Neural cell (in vitro differentiated cells): ENCODE measurements at regions not wholly inside any gene's neighbourhood (a gene's known extent, or its start where the extent isn't known, plus 50 kb on each side); places are given as distances from the start of the nearest gene placed in this dataset.

ENCODE experiments used
- H2AFZ ChIP-seq: fragments of 200-600, 300-800 bp; sonication (generic), shearing (Covaris generic); 2 replicates; pipeline ENCODE4 v1.6.0; 2014; ENCODE audit warnings: low read depth, mild to moderate bottlenecking, antibody characterized with exemption, low read length, moderate library complexity
- H3F3A ChIP-seq: fragments of 200-600 bp; shearing (Covaris generic); 2 replicates; pipeline ENCODE4 v1.6.1; 2016; ENCODE audit warnings: mild to moderate bottlenecking, moderate library complexity, mixed read lengths, antibody characterized with exemption, low read length; ENCODE audit not compliant: insufficient read depth, poor library complexity, severe bottlenecking
- H3K27ac ChIP-seq: fragments of 200-600, 300-800 bp; sonication (generic), shearing (Covaris generic); 2 replicates; pipeline ENCODE4 v1.5.1; 2014; ENCODE audit warnings: mild to moderate bottlenecking, low read length, moderate library complexity
- H3K27me3 ChIP-seq: fragments of 300-800, 200-600 bp; sonication (generic), shearing (Covaris generic); 2 replicates; pipeline ENCODE4 v1.6.0; 2014; ENCODE audit warnings: mild to moderate bottlenecking, low read depth, low read length, moderate library complexity; ENCODE audit not compliant: insufficient read depth
- H3K36me3 ChIP-seq: fragments of 300-800, 200-600 bp; sonication (generic), shearing (Covaris generic); 2 replicates; pipeline ENCODE4 v1.5.1; 2014; ENCODE audit warnings: mild to moderate bottlenecking, antibody characterized with exemption, low read length, moderate library complexity; ENCODE audit not compliant: insufficient read depth
- H3K4me2 ChIP-seq: fragments of 300-800, 200-600 bp; sonication (generic), shearing (Covaris generic); 2 replicates; pipeline ENCODE4 v1.6.0; 2014; ENCODE audit warnings: mild to moderate bottlenecking, low read length
- H3K4me3 ChIP-seq: fragments of 300-800, 200-600 bp; sonication (generic), shearing (Covaris generic); 2 replicates; pipeline ENCODE4 v1.5.1; 2014; ENCODE audit warnings: mild to moderate bottlenecking, low read length, moderate library complexity
- H3K79me2 ChIP-seq: fragments of 200-600 bp; shearing (Covaris generic); replicated peaks from 2 replicates; pipeline ENCODE4 v1.6.0; 2014; ENCODE audit warnings: mild to moderate bottlenecking, low read length, moderate library complexity; ENCODE audit not compliant: insufficient read depth
- H3K9ac ChIP-seq: fragments of 300-800, 200-600 bp; sonication (generic), shearing (Covaris generic); 2 replicates; pipeline ENCODE4 v1.6.1; 2016; ENCODE audit warnings: mild to moderate bottlenecking, low read length, mixed read lengths
- H3K9me2 ChIP-seq: fragments of 200-600 bp; shearing (Covaris generic); 2 replicates; pipeline ENCODE4 v1.6.1; 2016; ENCODE audit warnings: mild to moderate bottlenecking, low read length, mixed read lengths; ENCODE audit not compliant: insufficient read depth
- H3K9me3 ChIP-seq: fragments of 200-600, 300-800 bp; sonication (generic), shearing (Covaris generic); 2 replicates; pipeline ENCODE4 v1.6.1; 2016; ENCODE audit warnings: mild to moderate bottlenecking, mixed run types, low read length, moderate library complexity, mixed read lengths
- H4K20me1 ChIP-seq: fragments of 200-600 bp; shearing (Covaris generic); 2 replicates; pipeline ENCODE4 v1.6.1; 2016; ENCODE audit warnings: mild to moderate bottlenecking, mixed run types; ENCODE audit not compliant: insufficient read depth
- EP300 ChIP-seq: fragments of 450-650 bp; conservative IDR thresholded peaks from 2 replicates; pipeline ENCODE4 v1.6.1; 2014; ENCODE audit warnings: antibody characterized with exemption, mild to moderate bottlenecking, moderate library complexity; ENCODE audit not compliant: poor library complexity, severe bottlenecking
- EZH2 ChIP-seq: fragments of 200-600, 300-800 bp; shearing (Covaris generic), sonication (generic); IDR thresholded peaks from 2 replicates; pipeline ENCODE4 v1.6.1; 2014; ENCODE audit warnings: antibody characterized with exemption, low read length, borderline replicate concordance, mild to moderate bottlenecking; ENCODE audit not compliant: insufficient read depth, poor library complexity, severe bottlenecking
- MXI1 ChIP-seq: fragments of 450-650 bp; conservative IDR thresholded peaks from 2 replicates; pipeline ENCODE4 v1.6.1; 2014; ENCODE audit warnings: antibody characterized with exemption, mild to moderate bottlenecking; ENCODE audit not compliant: poor library complexity, severe bottlenecking
- POLR2AphosphoS5 ChIP-seq: IDR thresholded peaks from 2 replicates; pipeline ENCODE4 v1.6.1; 2012
- RAD21 ChIP-seq: fragments of 450-650 bp; conservative IDR thresholded peaks from 2 replicates; pipeline ENCODE4 v1.6.1; 2014; ENCODE audit warnings: antibody characterized with exemption, mild to moderate bottlenecking, moderate library complexity
- SMC3 ChIP-seq: fragments of 450-650 bp; conservative IDR thresholded peaks from 2 replicates; pipeline ENCODE4 v1.6.1; 2014; ENCODE audit warnings: antibody characterized with exemption, mild to moderate bottlenecking, moderate library complexity; ENCODE audit not compliant: poor library complexity
- TAF1 ChIP-seq: IDR thresholded peaks from 2 replicates; pipeline ENCODE4 v1.6.1; 2012; ENCODE audit warnings: low read depth
- TF ChIP-seq, protein P1 (sequence below): fragments of 450-650 bp; IDR thresholded peaks from 2 replicates; pipeline ENCODE4 v1.5.1; 2014; ENCODE audit warnings: antibody characterized with exemption, mild to moderate bottlenecking, moderate library complexity; ENCODE audit not compliant: poor library complexity, severe bottlenecking
- TF ChIP-seq, protein P2 (sequence below): IDR thresholded peaks from 2 replicates; pipeline ENCODE4 v1.6.1; 2012; ENCODE audit warnings: borderline replicate concordance

DNA sequence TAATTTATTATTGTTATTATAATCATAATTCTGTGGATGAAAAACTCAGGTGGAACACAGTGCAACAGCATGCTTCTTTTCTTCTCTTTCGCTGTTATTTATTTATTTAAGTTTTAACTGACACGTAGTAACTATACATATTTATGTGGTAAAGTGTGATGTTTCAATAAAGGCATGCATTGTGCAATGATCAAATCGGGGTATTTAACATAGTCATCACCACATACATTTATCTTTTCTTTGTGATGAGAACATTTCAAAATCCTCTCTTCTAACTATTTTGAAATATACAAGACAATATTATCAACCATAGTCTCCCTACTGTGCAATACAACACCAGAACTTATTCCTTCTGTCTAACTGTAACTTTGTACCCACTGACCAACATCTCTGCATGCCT is 152.5 kb upstream of the LYZL1 start:
- no peaks in the 10 kb centered on the region for H3K79me2 ChIP-seq
- H2AFZ ChIP-seq: no peak overlapping the region
- no peaks in the 10 kb centered on the region for H3K9me3 ChIP-seq
- H3K27ac ChIP-seq: no peak overlapping the region
- H3F3A ChIP-seq: no peaks in the 10 kb centered on the region
- H3K4me2 ChIP-seq: no peak overlapping the region
- H3K9ac ChIP-seq: no peak overlapping the region
- H3K36me3 ChIP-seq: no peaks in the 10 kb centered on the region
- no peaks in the 10 kb centered on the region for H3K9me2 ChIP-seq
- H3K4me3 ChIP-seq: no peak overlapping the region
- TF ChIP-seq POLR2AphosphoS5 (no peak), EZH2 (no peak), SMC3 (no peak), EP300 (no peak), RAD21 (no peak), TAF1 (no peak), MXI1 (no peak)
- TF ChIP-seq, protein P1, sequence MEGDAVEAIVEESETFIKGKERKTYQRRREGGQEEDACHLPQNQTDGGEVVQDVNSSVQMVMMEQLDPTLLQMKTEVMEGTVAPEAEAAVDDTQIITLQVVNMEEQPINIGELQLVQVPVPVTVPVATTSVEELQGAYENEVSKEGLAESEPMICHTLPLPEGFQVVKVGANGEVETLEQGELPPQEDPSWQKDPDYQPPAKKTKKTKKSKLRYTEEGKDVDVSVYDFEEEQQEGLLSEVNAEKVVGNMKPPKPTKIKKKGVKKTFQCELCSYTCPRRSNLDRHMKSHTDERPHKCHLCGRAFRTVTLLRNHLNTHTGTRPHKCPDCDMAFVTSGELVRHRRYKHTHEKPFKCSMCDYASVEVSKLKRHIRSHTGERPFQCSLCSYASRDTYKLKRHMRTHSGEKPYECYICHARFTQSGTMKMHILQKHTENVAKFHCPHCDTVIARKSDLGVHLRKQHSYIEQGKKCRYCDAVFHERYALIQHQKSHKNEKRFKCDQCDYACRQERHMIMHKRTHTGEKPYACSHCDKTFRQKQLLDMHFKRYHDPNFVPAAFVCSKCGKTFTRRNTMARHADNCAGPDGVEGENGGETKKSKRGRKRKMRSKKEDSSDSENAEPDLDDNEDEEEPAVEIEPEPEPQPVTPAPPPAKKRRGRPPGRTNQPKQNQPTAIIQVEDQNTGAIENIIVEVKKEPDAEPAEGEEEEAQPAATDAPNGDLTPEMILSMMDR: no peak
- no peaks in the 10 kb centered on the region for H3K27me3 ChIP-seq
- H4K20me1 ChIP-seq: no peaks in the 10 kb centered on the region

DNA sequence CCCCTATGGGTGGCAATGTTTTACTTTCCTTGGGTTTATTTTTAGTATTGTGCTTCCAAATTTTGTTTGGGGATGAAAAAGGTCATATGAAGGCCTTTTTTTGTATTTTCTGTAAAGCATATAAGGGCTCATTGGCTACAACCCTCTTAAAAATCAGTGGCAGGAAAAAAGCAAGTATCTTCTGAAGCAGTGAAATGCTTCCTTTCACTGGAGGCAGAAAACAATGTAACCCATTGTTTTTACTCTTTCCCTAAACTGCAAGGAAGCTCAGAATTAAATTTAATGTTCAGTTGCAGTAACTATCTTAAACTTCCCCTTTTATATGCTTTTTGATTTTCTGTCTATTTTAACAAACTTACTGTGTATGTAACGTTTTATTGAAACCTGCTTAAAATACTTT is 148.7 kb upstream of the LYZL1 start:
- TF ChIP-seq EZH2 (no peak), MXI1 (no peak), RAD21 (no peak), SMC3 (no peak), EP300 (no peak), TAF1 (no peak), POLR2AphosphoS5 (no peak)
- TF ChIP-seq, protein P2, sequence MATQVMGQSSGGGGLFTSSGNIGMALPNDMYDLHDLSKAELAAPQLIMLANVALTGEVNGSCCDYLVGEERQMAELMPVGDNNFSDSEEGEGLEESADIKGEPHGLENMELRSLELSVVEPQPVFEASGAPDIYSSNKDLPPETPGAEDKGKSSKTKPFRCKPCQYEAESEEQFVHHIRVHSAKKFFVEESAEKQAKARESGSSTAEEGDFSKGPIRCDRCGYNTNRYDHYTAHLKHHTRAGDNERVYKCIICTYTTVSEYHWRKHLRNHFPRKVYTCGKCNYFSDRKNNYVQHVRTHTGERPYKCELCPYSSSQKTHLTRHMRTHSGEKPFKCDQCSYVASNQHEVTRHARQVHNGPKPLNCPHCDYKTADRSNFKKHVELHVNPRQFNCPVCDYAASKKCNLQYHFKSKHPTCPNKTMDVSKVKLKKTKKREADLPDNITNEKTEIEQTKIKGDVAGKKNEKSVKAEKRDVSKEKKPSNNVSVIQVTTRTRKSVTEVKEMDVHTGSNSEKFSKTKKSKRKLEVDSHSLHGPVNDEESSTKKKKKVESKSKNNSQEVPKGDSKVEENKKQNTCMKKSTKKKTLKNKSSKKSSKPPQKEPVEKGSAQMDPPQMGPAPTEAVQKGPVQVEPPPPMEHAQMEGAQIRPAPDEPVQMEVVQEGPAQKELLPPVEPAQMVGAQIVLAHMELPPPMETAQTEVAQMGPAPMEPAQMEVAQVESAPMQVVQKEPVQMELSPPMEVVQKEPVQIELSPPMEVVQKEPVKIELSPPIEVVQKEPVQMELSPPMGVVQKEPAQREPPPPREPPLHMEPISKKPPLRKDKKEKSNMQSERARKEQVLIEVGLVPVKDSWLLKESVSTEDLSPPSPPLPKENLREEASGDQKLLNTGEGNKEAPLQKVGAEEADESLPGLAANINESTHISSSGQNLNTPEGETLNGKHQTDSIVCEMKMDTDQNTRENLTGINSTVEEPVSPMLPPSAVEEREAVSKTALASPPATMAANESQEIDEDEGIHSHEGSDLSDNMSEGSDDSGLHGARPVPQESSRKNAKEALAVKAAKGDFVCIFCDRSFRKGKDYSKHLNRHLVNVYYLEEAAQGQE: no peak
- TF ChIP-seq, protein P1: no peak
- H3K4me3 ChIP-seq: no peak overlapping the region
- H3K9me2 ChIP-seq: no peaks in the 10 kb centered on the region
- H2AFZ ChIP-seq: no peak overlapping the region
- H4K20me1 ChIP-seq: no peaks in the 10 kb centered on the region
- no peaks in the 10 kb centered on the region for H3K9me3 ChIP-seq
- H3K4me2 ChIP-seq: no peak overlapping the region
- H3F3A ChIP-seq: no peaks in the 10 kb centered on the region
- H3K27ac ChIP-seq: no peak overlapping the region
- H3K79me2 ChIP-seq: no peaks in the 10 kb centered on the region
- H3K36me3 ChIP-seq: no peaks in the 10 kb centered on the region
- H3K27me3 ChIP-seq: no peaks in the 10 kb centered on the region
- H3K9ac ChIP-seq: no peak overlapping the region
